ENCODE measurements at regions not wholly inside any gene's neighbourhood (a gene's known extent, or its start where the extent isn't known, plus 50 kb on each side); places are given as distances from the start of the nearest gene placed in this dataset.

- TF ChIP-seq, protein P1, sequence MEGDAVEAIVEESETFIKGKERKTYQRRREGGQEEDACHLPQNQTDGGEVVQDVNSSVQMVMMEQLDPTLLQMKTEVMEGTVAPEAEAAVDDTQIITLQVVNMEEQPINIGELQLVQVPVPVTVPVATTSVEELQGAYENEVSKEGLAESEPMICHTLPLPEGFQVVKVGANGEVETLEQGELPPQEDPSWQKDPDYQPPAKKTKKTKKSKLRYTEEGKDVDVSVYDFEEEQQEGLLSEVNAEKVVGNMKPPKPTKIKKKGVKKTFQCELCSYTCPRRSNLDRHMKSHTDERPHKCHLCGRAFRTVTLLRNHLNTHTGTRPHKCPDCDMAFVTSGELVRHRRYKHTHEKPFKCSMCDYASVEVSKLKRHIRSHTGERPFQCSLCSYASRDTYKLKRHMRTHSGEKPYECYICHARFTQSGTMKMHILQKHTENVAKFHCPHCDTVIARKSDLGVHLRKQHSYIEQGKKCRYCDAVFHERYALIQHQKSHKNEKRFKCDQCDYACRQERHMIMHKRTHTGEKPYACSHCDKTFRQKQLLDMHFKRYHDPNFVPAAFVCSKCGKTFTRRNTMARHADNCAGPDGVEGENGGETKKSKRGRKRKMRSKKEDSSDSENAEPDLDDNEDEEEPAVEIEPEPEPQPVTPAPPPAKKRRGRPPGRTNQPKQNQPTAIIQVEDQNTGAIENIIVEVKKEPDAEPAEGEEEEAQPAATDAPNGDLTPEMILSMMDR (IDR thresholded peaks at IDR 0.05; ENCODE audit: control extremely low read depth, extremely low read depth, low read depth, missing control alignments), result no peak
- DNase-seq (ENCODE audit: extremely low spot score), result no peak
- CTCF ChIA-PET, result interaction anchor here (1.2 kb wide), 1 partner anchor 10 kb away, joined by 3 read pairs; no protein-coding TSS in a partner anchor
- POLR2A ChIA-PET, result no interaction called here
Observed at GRCh38 chr2:220123751-220124150, 496.3 kb downstream of the SLC4A3 start.

DNA sequence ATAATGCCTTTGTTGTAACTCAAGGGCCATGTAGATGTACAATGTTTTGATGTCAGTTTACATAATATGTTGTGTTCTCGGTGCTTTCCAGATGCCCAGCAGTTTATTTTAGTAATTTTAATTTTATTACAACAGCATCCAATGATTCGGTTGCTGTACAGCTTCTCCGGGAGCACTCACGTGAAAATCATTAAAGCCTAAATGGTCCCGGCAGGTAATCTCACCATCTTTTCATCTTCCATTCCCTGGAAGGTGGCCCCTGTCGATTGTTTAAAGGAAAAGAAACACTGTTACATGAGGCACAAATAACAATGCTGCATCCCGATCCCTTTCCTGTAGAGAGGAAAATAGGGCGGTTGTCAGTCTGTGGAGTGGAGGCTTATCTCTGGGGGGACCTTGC, 498.1 kb downstream of the SLC4A3 start:
- POLR2A ChIA-PET, result no interaction called here
- CTCF ChIA-PET, result no interaction called here

DNA sequence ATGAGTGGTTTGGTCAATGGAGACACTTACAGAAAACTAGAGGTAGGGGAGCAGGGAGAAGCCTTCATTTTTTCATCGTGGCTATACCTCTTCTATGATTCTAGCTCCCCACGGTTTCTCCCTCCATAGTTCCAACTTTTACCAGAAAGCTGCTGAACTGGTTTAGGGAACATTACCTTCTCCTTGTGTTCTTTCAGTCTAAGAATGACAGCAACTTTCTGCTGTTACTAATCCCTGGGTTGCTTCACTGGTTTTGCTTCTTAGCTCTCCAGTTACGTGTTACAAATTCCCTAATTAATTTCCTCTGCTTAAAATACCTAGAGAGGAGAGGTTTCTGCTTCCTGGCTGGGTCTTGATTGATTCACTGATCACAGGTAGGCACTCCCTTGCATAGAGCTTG, 499.9 kb downstream of the SLC4A3 start:
- no peak for DNase-seq (ENCODE audit: extremely low spot score)
- CTCF ChIA-PET, result no interaction called here
- TF ChIP-seq, protein P1 (IDR thresholded peaks at IDR 0.05; ENCODE audit: control extremely low read depth, extremely low read depth, low read depth, missing control alignments), result no peak
- POLR2A ChIA-PET, result no interaction called here

More for the DNA sequence above, 498.1 kb downstream of the SLC4A3 start:
- TF ChIP-seq, protein P1 (IDR thresholded peaks at IDR 0.05; ENCODE audit: control extremely low read depth, extremely low read depth, low read depth, missing control alignments), result no peak
- DNase-seq (ENCODE audit: extremely low spot score), result no peak

GRCh38 chr2:220127876-220128275, 500.4 kb downstream of the SLC4A3 start:
- TF ChIP-seq, protein P1 (IDR thresholded peaks at IDR 0.05; ENCODE audit: control extremely low read depth, extremely low read depth, low read depth, missing control alignments), result no peak
- CTCF ChIA-PET, result interaction anchor here (1.0 kb wide), 1 partner anchor 298 kb away, joined by 3 read pairs; no protein-coding TSS in a partner anchor
- POLR2A ChIA-PET, result no interaction called here
- DNase-seq (ENCODE audit: extremely low spot score), result no peak

GRCh38 chr2:220129391-220129790, 502.0 kb downstream of the SLC4A3 start:
- TF ChIP-seq, protein P1 (IDR thresholded peaks at IDR 0.05; ENCODE audit: control extremely low read depth, extremely low read depth, low read depth, missing control alignments), result no peak
- ChIA-PET CTCF (interaction anchor here (1.4 kb wide), 1 partner anchor 13 kb away, joined by 3 read pairs; no protein-coding TSS in a partner anchor), POLR2A (no interaction called here)
- DNase-seq (ENCODE audit: extremely low spot score), result no peak

DNA sequence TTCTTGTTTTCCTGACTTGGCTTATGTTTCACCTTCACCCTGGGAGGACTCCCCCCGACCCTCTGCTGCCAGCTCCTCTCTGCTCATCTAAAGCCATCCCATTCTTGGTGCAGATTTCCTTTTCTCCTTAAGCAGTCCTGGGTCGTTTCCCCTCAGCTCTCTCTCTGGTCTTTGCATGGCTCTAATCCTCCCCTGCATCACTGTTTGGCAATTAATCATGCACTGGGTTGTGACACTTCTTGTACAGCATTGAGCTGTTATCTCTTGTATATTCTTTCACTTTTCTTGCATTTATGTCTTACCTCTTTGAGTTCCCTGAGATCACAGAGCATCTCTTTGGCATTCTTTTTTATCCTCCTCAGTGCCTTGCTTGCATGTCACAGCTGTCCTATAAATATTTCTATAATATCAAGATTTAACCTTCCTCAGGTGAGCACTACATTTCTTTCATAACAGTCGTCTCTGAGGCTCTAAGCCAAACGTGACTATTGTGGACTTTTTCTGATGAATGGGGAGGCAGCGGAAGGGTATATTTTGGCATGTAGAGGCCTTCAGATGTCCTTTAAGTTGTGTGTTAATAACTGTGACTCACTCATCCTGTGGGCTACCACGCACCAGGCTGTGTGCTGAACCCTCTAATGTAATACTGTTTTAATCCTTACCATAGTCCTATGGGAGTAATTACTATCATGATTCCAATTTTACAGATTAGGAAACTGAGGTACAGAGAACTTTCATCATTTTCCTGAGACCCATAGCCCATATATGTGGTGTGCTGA, 507.5 kb downstream of the SLC4A3 start:
- DNase-seq (ENCODE audit: extremely low spot score), result no peak
- TF ChIP-seq, protein P1 (IDR thresholded peaks at IDR 0.05; ENCODE audit: control extremely low read depth, extremely low read depth, low read depth, missing control alignments), result no peak
- ChIA-PET CTCF (no interaction called here), POLR2A (no interaction called here)

All from GM10248 (cell line).